Spleen (tissue), 11 donors: ENCODE measurements at regions not wholly inside any gene's neighbourhood (a gene's known extent, or its start where the extent isn't known, plus 50 kb on each side); places are given as distances from the start of the nearest gene placed in this dataset.

Source experiments
- DNase-seq: peaks from one replicate; pipeline ENCODE4 v3.0.0-alpha.2; 2020
- H3K27ac ChIP-seq, 8 donors: fragments of 200-600 bp; sonication (generic) in 7 of 8; 1 replicate in 4 of 8; 2 replicates in 4 of 8; pipeline versions ENCODE4 v1.5.0 to v1.8.0; 2016 to 2021; ENCODE audit warnings: inconsistent platforms in 4 of 8, mild to moderate bottlenecking in 4 of 8, moderate library complexity in 1 of 8
- H3K27me3 ChIP-seq, 7 donors: fragments of 200-600 bp; sonication (generic) in 6 of 7; replicated peaks in 1 of 7; 1 replicate in 4 of 7; 2 replicates in 3 of 7; pipeline versions ENCODE4 v1.5.0 to v1.8.0; 2016 to 2021; ENCODE audit warnings: inconsistent platforms in 3 of 7, mild to moderate bottlenecking in 1 of 7
- H3K36me3 ChIP-seq, 6 donors: fragments of 200-600 bp; sonication (generic) in 5 of 6; 1 replicate in 4 of 6; 2 replicates in 2 of 6; pipeline versions ENCODE4 v1.5.0 to v1.8.0; 2016 to 2021; ENCODE audit warnings: inconsistent platforms in 2 of 6
- H3K4me1 ChIP-seq, 6 donors: fragments of 200-600 bp; sonication (generic) in 5 of 6; 1 replicate in 3 of 6; 2 replicates in 3 of 6; pipeline versions ENCODE4 v1.5.0 to v1.8.0; 2016 to 2021; ENCODE audit warnings: inconsistent platforms in 3 of 6
- H3K4me3 ChIP-seq, 8 donors: fragments of 200-600 bp; sonication (generic) in 7 of 8; 1 replicate in 4 of 8; 2 replicates in 4 of 8; pipeline versions ENCODE4 v1.5.0 to v1.8.0; 2016 to 2021; ENCODE audit warnings: inconsistent platforms in 4 of 8, mild to moderate bottlenecking in 4 of 8, moderate library complexity in 2 of 8
- H3K9me3 ChIP-seq, 8 donors: fragments of 200-600 bp; sonication (generic) in 7 of 8; 1 replicate in 4 of 8; 2 replicates in 4 of 8; pipeline versions ENCODE4 v1.5.0 to v1.8.0; 2016 to 2021; ENCODE audit warnings: inconsistent platforms in 4 of 8
- POLR2A ChIP-seq, 3 donors: fragments of 450-650 bp; IDR thresholded peaks; one replicate each; pipeline ENCODE4 v1.5.1; 2017; ENCODE audit warnings: antibody characterized with exemption in 3 of 3, mild to moderate bottlenecking in 1 of 3
- POLR2AphosphoS5 ChIP-seq, 3 donors: sonication (generic); formaldehyde crosslinking; IDR thresholded peaks; one replicate each; pipeline ENCODE4 v1.5.1; 2017; ENCODE audit warnings: antibody characterized with exemption in 3 of 3
- WGBS, 5 donors: extraction: QIAGEN DNeasy Blood & Tissue Kit in 3 of 5; methylation state at CpG; one replicate each; pipeline versions ENCODE4 v1.1.5 to v1.1.7; 2013 to 2018; 5-methylcytosine and 5-hydroxymethylcytosine counted together
- intact Hi-C: fragments of 100-400 bp; cut with DNase I; formaldehyde crosslinking; loops from one replicate; pipeline ENCODE4 v1.15.0; 2023; ENCODE audit warnings: low total_unique reads
- TF ChIP-seq, protein P1 (sequence below), 11 experiments: fragments of 200-600 bp in 7 of 11; fragments of 450-650 bp in 4 of 11; sonication (generic) in 4 of 11; IDR thresholded peaks in 8 of 11; conservative IDR thresholded peaks in 3 of 11; 1 replicate in 7 of 11; 2 replicates in 4 of 11; pipeline versions ENCODE4 v1.4.0 to v1.8.0; 2016 to 2021; ENCODE audit warnings: antibody characterized with exemption in 11 of 11, inconsistent platforms in 4 of 11, mild to moderate bottlenecking in 1 of 11
- donor health status: healthy with polysubstance abuse.
- donor health status: DM: no; HTN: no; CAD: no; lungs with moderate emphysema.
- donor health status: DM: no; HTN: no; CAD: no.
- donor health status: Bipolar disorder and iron deficiency.
- donor health status: healthy.
- donor health status: DM: no; HTN: no; CAD: no.
- donor health status: DM: yes; HTN: yes; CAD: no.

DNA sequence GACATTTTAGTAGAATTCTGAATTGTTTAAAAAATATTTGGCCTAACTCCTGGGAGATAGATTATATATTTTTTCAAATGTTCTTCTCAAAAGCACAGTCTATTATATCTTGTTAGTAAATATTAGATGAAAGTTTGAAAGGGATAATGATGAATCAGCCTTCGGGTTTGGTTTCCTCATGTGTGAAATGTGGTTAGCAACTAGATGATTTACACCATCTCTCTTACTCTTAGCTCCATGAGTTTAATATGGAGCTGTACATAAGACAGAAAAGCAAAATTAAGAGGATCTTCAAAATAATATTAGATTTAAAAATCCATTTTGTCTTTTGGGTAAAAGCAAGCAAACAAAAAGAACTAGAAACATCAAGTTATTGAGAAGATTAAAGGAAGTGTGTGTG, 120.8 kb upstream of the SFRP2 start:
- no peak for DNase-seq
- TF ChIP-seq POLR2A (IDR thresholded peaks at IDR 0.05), result no peak
- TF ChIP-seq POLR2AphosphoS5 (IDR thresholded peaks at IDR 0.05), result no peak
- TF ChIP-seq, protein P1, sequence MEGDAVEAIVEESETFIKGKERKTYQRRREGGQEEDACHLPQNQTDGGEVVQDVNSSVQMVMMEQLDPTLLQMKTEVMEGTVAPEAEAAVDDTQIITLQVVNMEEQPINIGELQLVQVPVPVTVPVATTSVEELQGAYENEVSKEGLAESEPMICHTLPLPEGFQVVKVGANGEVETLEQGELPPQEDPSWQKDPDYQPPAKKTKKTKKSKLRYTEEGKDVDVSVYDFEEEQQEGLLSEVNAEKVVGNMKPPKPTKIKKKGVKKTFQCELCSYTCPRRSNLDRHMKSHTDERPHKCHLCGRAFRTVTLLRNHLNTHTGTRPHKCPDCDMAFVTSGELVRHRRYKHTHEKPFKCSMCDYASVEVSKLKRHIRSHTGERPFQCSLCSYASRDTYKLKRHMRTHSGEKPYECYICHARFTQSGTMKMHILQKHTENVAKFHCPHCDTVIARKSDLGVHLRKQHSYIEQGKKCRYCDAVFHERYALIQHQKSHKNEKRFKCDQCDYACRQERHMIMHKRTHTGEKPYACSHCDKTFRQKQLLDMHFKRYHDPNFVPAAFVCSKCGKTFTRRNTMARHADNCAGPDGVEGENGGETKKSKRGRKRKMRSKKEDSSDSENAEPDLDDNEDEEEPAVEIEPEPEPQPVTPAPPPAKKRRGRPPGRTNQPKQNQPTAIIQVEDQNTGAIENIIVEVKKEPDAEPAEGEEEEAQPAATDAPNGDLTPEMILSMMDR (IDR thresholded peaks at IDR 0.05 in 8 of 11, conservative IDR thresholded peaks at IDR 0.05 in 3 of 11), result no peak
- Histone ChIP-seq H3K9me3 (no peaks in the 10 kb centered on the region), H3K36me3 (no peaks in the 10 kb centered on the region), H3K27me3 (peaks cover 0 to 3% (median 0%) of the 10 kb centered on the region in 7 donors), H3K4me1 (no peaks in the 10 kb centered on the region), H3K4me3 (no peak overlapping the region), H3K27ac (no peak overlapping the region)
- intact Hi-C loops, result no loop called here
- 19 to 38% (median 26%) methylated on average over 1 of the region's 1 CpG for WGBS, 5 donors

DNA sequence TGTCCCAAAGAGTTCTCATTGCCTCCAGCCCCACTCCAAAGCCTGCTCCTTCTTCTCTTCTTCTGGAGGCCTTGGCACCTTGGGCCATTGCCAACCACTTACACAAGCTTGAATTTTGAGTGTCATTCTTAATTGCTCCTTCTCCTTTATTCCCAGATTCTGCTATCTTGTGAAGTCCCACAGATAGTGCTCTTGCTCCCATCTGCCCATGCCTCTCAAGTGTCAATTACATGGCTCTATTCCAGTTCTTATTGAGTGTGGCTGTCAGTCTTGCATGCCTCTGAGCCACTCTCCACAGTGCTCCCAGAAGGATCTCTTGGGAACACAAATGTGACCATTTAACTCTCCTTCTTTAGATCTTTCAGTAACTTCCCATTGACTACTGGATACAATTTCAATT, 117.3 kb upstream of the SFRP2 start:
- TF ChIP-seq, protein P1 (IDR thresholded peaks at IDR 0.05 in 8 of 11, conservative IDR thresholded peaks at IDR 0.05 in 3 of 11), result no peak
- TF ChIP-seq POLR2AphosphoS5 (IDR thresholded peaks at IDR 0.05) (no peak), POLR2A (IDR thresholded peaks at IDR 0.05) (no peak)
- H3K27ac ChIP-seq, result no peak overlapping the region

DNA sequence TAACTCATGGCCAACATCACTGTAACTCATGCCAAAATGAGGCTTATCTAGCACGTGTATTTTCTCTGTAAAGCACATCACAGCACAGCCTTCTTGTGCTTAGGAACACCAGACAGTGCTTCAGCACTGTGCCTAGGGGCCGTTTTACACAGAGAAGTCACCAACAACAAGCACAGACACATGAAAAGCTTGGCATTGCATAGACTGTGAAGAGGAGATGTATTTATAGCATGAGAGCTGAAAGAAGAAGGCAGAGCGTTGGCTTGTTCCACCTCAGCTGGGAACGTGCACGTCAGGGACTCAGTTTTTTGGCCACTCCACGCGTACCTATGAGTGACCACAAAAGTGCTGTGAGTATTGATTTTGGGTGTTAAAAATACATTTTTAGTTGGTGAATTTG, 116.3 kb upstream of the SFRP2 start:
- H3K27ac ChIP-seq, result no peak overlapping the region
- 84 to 89% (median 86%) methylated on average over 7 of the region's 7 CpGs for WGBS, 5 donors
- no peak overlapping the region for H3K4me3 ChIP-seq
- no peaks in the 10 kb centered on the region for H3K36me3 ChIP-seq
- intact Hi-C loops, result no loop called here
- TF ChIP-seq, protein P1 (IDR thresholded peaks at IDR 0.05 in 8 of 11, conservative IDR thresholded peaks at IDR 0.05 in 3 of 11), result no peak
- TF ChIP-seq POLR2AphosphoS5 (IDR thresholded peaks at IDR 0.05) (no peak), POLR2A (IDR thresholded peaks at IDR 0.05) (no peak)
- no peaks in the 10 kb centered on the region for H3K27me3 ChIP-seq
- DNase-seq, result no peak
- H3K9me3 ChIP-seq, result no peaks in the 10 kb centered on the region
- no peaks in the 10 kb centered on the region for H3K4me1 ChIP-seq

More for the DNA sequence above, 117.3 kb upstream of the SFRP2 start:
- no peak overlapping the region for H3K4me3 ChIP-seq
- no peak for DNase-seq
- intact Hi-C loops, result no loop called here
- H3K9me3 ChIP-seq, result no peaks in the 10 kb centered on the region
- no peaks in the 10 kb centered on the region for H3K27me3 ChIP-seq
- H3K36me3 ChIP-seq, result no peaks in the 10 kb centered on the region
- H3K4me1 ChIP-seq, result no peaks in the 10 kb centered on the region

DNA sequence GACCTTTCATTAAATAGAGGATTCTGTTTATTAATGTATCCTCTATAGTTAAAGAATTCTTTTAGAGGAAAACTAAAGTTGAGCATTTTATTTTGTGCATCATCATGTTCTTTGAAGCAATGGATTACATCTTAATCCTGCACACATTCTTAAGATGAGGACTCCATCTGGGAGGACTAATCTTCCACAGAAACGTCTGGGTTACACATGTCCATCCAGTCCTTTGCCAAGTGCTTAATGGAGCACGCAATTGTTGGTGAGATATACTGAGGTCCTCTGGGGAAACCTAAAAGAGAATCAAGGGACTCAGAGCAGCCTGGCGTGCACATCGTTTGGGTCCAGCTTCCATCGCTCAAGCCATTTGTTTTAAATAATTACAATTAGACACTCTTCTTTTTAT, 115.1 kb upstream of the SFRP2 start:
- H3K9me3 ChIP-seq, result no peaks in the 10 kb centered on the region
- H3K4me3 ChIP-seq, result no peak overlapping the region
- H3K27me3 ChIP-seq, result no peaks in the 10 kb centered on the region
- no peak overlapping the region for H3K27ac ChIP-seq
- WGBS, 5 donors, result 76 to 94% (median 85%) methylated on average over 5 of the region's 5 CpGs
- TF ChIP-seq POLR2AphosphoS5 (IDR thresholded peaks at IDR 0.05), result no peak
- no peak for TF ChIP-seq POLR2A (IDR thresholded peaks at IDR 0.05)
- TF ChIP-seq, protein P1 (IDR thresholded peaks at IDR 0.05 in 8 of 11, conservative IDR thresholded peaks at IDR 0.05 in 3 of 11), result no peak
- no peak for DNase-seq
- H3K4me1 ChIP-seq, result no peaks in the 10 kb centered on the region
- H3K36me3 ChIP-seq, result no peaks in the 10 kb centered on the region
- intact Hi-C loops, result no loop called here
